IMR-90 (cell line): ENCODE measurements at regions not wholly inside any gene's neighbourhood (a gene's known extent, or its start where the extent isn't known, plus 50 kb on each side); places are given as distances from the start of the nearest gene placed in this dataset.

Source experiments
- ATAC-seq: fragments of 200-7000 bp; cut with Tn5 transposase; 2 replicates; pipeline ENCODE4 v1.9.1; 2020; ENCODE audit warnings: low read depth, mild to moderate bottlenecking, moderate library complexity
- BruUV-seq: library from RNA; stranded (reverse); fragments of 400-500 nt; replicated peaks from 2 replicates; lab custom pipeline; 2021; lab: Mats Ljungman, UMichigan
- CTCF ChIA-PET: fragments of 300-600 bp; formaldehyde crosslinking; extraction: SDS; loops from one replicate; lab custom pipeline; 2021; ENCODE audit warnings: antibody characterized with exemption; lab: Yijun Ruan, JAX
- POLR2A ChIA-PET: fragments of 300-600 bp; sonication (Branson Sonifier 250); formaldehyde crosslinking; loops from one replicate; lab custom pipeline; 2022; ENCODE audit warnings: antibody characterized with exemption; ENCODE audit not compliant: unreplicated experiment; lab: Charles Lee
- DNase-seq: peaks from one replicate; pipeline ENCODE4 v3.0.0; 2013
- H2AFZ ChIP-seq: replicated peaks from 2 replicates; pipeline ENCODE3; 2013; ENCODE audit warnings: low read length, mild to moderate bottlenecking; ENCODE audit not compliant: poor library complexity
- H2AK5ac ChIP-seq: 2 replicates; pipeline ENCODE4 v1.6.1; 2013; ENCODE audit warnings: low read depth, low read length, inconsistent platforms
- H2AK9ac ChIP-seq: replicated peaks from 2 replicates; pipeline ENCODE3; 2013; ENCODE audit warnings: mild to moderate bottlenecking, low read depth, low read length, moderate library complexity; ENCODE audit not compliant: poor library complexity
- H2BK120ac ChIP-seq: 2 replicates; pipeline ENCODE4 v1.6.1; 2013; ENCODE audit warnings: low read depth, low read length, inconsistent platforms
- H2BK15ac ChIP-seq: 3 replicates; pipeline ENCODE4 v1.6.1; 2013; ENCODE audit warnings: low read depth, low read length, inconsistent platforms
- H2BK20ac ChIP-seq: 2 replicates; pipeline ENCODE4 v1.6.1; 2013; ENCODE audit warnings: low read depth, mild to moderate bottlenecking, inconsistent platforms, low read length, moderate library complexity
- H2BK5ac ChIP-seq: 2 replicates; pipeline ENCODE4 v1.6.1; 2013; ENCODE audit warnings: mild to moderate bottlenecking, low read depth, low read length, inconsistent platforms; ENCODE audit not compliant: poor library complexity, severe bottlenecking
- H3K14ac ChIP-seq: replicated peaks from 2 replicates; pipeline ENCODE4 v1.6.1; 2013; ENCODE audit warnings: low read depth, low read length, inconsistent platforms
- H3K18ac ChIP-seq: 2 replicates; pipeline ENCODE4 v1.6.1; 2013; ENCODE audit warnings: low read depth, low read length, control low read depth
- H3K23ac ChIP-seq: 2 replicates; pipeline ENCODE4 v1.6.1; 2013; ENCODE audit warnings: low read depth, low read length, inconsistent platforms
- H3K27ac ChIP-seq: 2 replicates; pipeline ENCODE4 v1.5.1; 2013; ENCODE audit warnings: mild to moderate bottlenecking, control low read depth, low read length; ENCODE audit not compliant: insufficient read depth
- H3K27me3 ChIP-seq: 2 replicates; pipeline ENCODE4 v1.6.1; 2013; ENCODE audit warnings: low read length; ENCODE audit not compliant: control insufficient read depth, insufficient read depth
- H3K36me3 ChIP-seq: 2 replicates; pipeline ENCODE4 v1.6.1; 2013; ENCODE audit warnings: low read length, mixed read lengths; ENCODE audit not compliant: control insufficient read depth, insufficient read depth
- H3K4ac ChIP-seq: 2 replicates; pipeline ENCODE4 v1.6.1; 2013; ENCODE audit warnings: low read depth, low read length, inconsistent platforms
- H3K4me1 ChIP-seq: 2 replicates; pipeline ENCODE4 v1.6.1; 2013; ENCODE audit warnings: low read length, mixed read lengths; ENCODE audit not compliant: control insufficient read depth, insufficient read depth
- H3K4me2 ChIP-seq: 2 replicates; pipeline ENCODE4 v1.6.1; 2013; ENCODE audit warnings: low read depth, mild to moderate bottlenecking, control low read depth, low read length, moderate library complexity
- H3K4me3 ChIP-seq: 2 replicates; pipeline ENCODE4 v1.5.1; 2013; ENCODE audit warnings: low read depth, mild to moderate bottlenecking, control low read depth, low read length, moderate library complexity; ENCODE audit not compliant: insufficient read depth
- H3K56ac ChIP-seq: 2 replicates; pipeline ENCODE4 v1.6.1; 2013; ENCODE audit warnings: low read length, inconsistent platforms; ENCODE audit not compliant: insufficient read depth; ENCODE audit errors: extremely low read depth
- H3K79me1 ChIP-seq, 2 experiments: 2 replicates each; pipeline ENCODE4 v1.6.1; 2013; ENCODE audit warnings: low read length in 2 of 2, inconsistent platforms in 1 of 2, low read depth in 1 of 2
- H3K9ac ChIP-seq: 2 replicates; pipeline ENCODE4 v1.6.1; 2013; ENCODE audit warnings: low read depth, low read length, control low read depth
- H3K9me1 ChIP-seq: 2 replicates; pipeline ENCODE4 v1.6.1; 2013; ENCODE audit warnings: low read length, inconsistent platforms; ENCODE audit not compliant: insufficient read depth
- H3K9me3 ChIP-seq: 2 replicates; pipeline ENCODE4 v1.6.1; 2013; ENCODE audit warnings: low read length; ENCODE audit not compliant: control insufficient read depth, insufficient read depth
- H4K20me1 ChIP-seq: 2 replicates; pipeline ENCODE4 v1.6.1; 2013; ENCODE audit warnings: low read length, inconsistent platforms; ENCODE audit not compliant: insufficient read depth
- H4K5ac ChIP-seq: 2 replicates; pipeline ENCODE4 v1.6.1; 2013; ENCODE audit warnings: mild to moderate bottlenecking, low read depth, low read length, control low read depth
- H4K8ac ChIP-seq, 2 experiments: 2 replicates each; pipeline ENCODE4 v1.6.1; 2013; ENCODE audit warnings: low read depth in 2 of 2, low read length in 2 of 2, control low read depth in 1 of 2, inconsistent platforms in 1 of 2
- H4K91ac ChIP-seq: 2 replicates; pipeline ENCODE4 v1.6.1; 2013; ENCODE audit warnings: low read depth, low read length, inconsistent platforms; ENCODE audit not compliant: insufficient read depth
- FOS ChIP-seq: fragments of 150-350 bp; IDR thresholded peaks from 2 replicates; pipeline ENCODE4 v1.6.1; 2016; ENCODE audit warnings: low read depth, low read length
- POLR2A ChIP-seq: IDR thresholded peaks from 2 replicates; pipeline ENCODE4 v1.6.1; 2012; ENCODE audit warnings: mild to moderate bottlenecking, low read depth, low read length
- RAD21 ChIP-seq: IDR thresholded peaks from 2 replicates; pipeline ENCODE4 v1.6.1; 2012; ENCODE audit warnings: low read length, improper control_type of control experiment
- SMC3 ChIP-seq: fragments of 150-350 bp; IDR thresholded peaks from 2 replicates; pipeline ENCODE4 v1.6.1; 2016; ENCODE audit warnings: low read depth, mild to moderate bottlenecking, antibody characterized with exemption, low read length, moderate library complexity
- USF2 ChIP-seq: fragments of 150-350 bp; IDR thresholded peaks from 2 replicates; pipeline ENCODE4 v1.6.1; 2017; ENCODE audit warnings: mild to moderate bottlenecking, antibody characterized with exemption, low read length, low read depth
- WGBS, 2 experiments: methylation state at CpG; one replicate each; pipeline versions ENCODE4 v1.1.5 to v1.1.7; 2013; ENCODE audit warnings: missing lambda C conversion rate in 2 of 2; ENCODE audit not compliant: insufficient read length in 1 of 2; ENCODE audit errors: extremely low coverage in 2 of 2; 5-methylcytosine and 5-hydroxymethylcytosine counted together
- dilution Hi-C: fragments of 300-500 bp; cut with HindIII; formaldehyde crosslinking; loops from one replicate; pipeline ENCODE4 v1.14.3; 2018; ENCODE audit warnings: low sequenced_read_pairs; ENCODE audit not compliant: unreplicated experiment
- in situ Hi-C: fragments of 300-500 bp; cut with MboI; formaldehyde crosslinking; loops from 3 replicates; pipeline ENCODE4 v1.14.3; 2019; ENCODE audit warnings: low sequenced_read_pairs, inconsistent platforms, mixed read lengths
- intact Hi-C: fragments of 100-400 bp; cut with micrococcal nuclease; formaldehyde crosslinking; loops from 2 replicates; pipeline ENCODE4 v1.10.0; 2022
- TF ChIP-seq, protein P1 (sequence below): fragments of 150-350 bp; IDR thresholded peaks from 2 replicates; pipeline ENCODE4 v1.6.1; 2016; ENCODE audit warnings: low read depth, mild to moderate bottlenecking, low read length, moderate library complexity, borderline replicate concordance

GRCh38 chr3:35295906-35296305, 343.4 kb upstream of the ARPP21 start:
- Histone ChIP-seq H4K5ac (no peak overlapping the region), H3K9me1 (no peaks in the 10 kb centered on the region), H3K4me3 (no peak overlapping the region), H3K36me3 (no peaks in the 10 kb centered on the region), H2AK5ac (no peak overlapping the region), H4K20me1 (no peaks in the 10 kb centered on the region), H3K9ac (no peak overlapping the region), H3K4me2 (no peak overlapping the region), H2BK120ac (no peak overlapping the region), H3K18ac (no peak overlapping the region), H4K8ac (no peak overlapping the region), H3K79me1 (no peaks in the 10 kb centered on the region), H4K91ac (no peak overlapping the region), H2BK20ac (no peak overlapping the region), H3K4me1 (no peaks in the 10 kb centered on the region), H2AK9ac (no peak overlapping the region), H2BK15ac (no peak overlapping the region), H3K56ac (no peak overlapping the region), H3K27me3 (no peaks in the 10 kb centered on the region), H3K14ac (no peak overlapping the region), H3K23ac (no peak overlapping the region), H2BK5ac (no peak overlapping the region), H3K4ac (no peak overlapping the region), H3K9me3 (peaks cover 5% of the 10 kb centered on the region), H3K27ac (no peak overlapping the region), H2AFZ (no peak overlapping the region)
- intact Hi-C loops (no loop called here), in situ Hi-C loops (no loop called here), dilution Hi-C loops (no loop called here)
- DNase-seq (no peak), ATAC-seq (no peak)
- ChIA-PET CTCF (no interaction called here), POLR2A (no interaction called here)
- WGBS, 2 experiments = no CpG with 5 or more reads among the region's 2 CpGs
- TF ChIP-seq, protein P1, sequence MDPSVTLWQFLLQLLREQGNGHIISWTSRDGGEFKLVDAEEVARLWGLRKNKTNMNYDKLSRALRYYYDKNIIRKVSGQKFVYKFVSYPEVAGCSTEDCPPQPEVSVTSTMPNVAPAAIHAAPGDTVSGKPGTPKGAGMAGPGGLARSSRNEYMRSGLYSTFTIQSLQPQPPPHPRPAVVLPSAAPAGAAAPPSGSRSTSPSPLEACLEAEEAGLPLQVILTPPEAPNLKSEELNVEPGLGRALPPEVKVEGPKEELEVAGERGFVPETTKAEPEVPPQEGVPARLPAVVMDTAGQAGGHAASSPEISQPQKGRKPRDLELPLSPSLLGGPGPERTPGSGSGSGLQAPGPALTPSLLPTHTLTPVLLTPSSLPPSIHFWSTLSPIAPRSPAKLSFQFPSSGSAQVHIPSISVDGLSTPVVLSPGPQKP = no peak
- no peak for TF ChIP-seq SMC3
- no peak for TF ChIP-seq USF2
- TF ChIP-seq POLR2A = no peak
- TF ChIP-seq FOS = no peak
- no peak for TF ChIP-seq RAD21
- BruUV-seq = no TSS peak
